Liver (tissue), 7 donors: ENCODE measurements at regions not wholly inside any gene's neighbourhood (a gene's known extent, or its start where the extent isn't known, plus 50 kb on each side); places are given as distances from the start of the nearest gene placed in this dataset.

ENCODE experiments used
- DNase-seq: peaks from one replicate; pipeline ENCODE4 v3.0.0-alpha.2; 2017; ENCODE audit warnings: low spot score
- H3K27ac ChIP-seq, 2 donors: one replicate each; pipeline ENCODE4 v1.7.0; 2013; ENCODE audit warnings: inconsistent platforms in 2 of 2, low read length in 2 of 2, control low read depth in 1 of 2, low read depth in 1 of 2, mild to moderate bottlenecking in 1 of 2
- H3K27me3 ChIP-seq, 4 donors: one replicate each; pipeline versions ENCODE4 v1.6.1 to v1.7.0; 2013; ENCODE audit warnings: low read length in 3 of 4, inconsistent platforms in 1 of 4, mild to moderate bottlenecking in 1 of 4, moderate library complexity in 1 of 4; ENCODE audit not compliant: control insufficient read depth in 4 of 4, insufficient read depth in 4 of 4
- H3K36me3 ChIP-seq, 4 donors: one replicate each; pipeline versions ENCODE4 v1.6.1 to v1.7.0; 2013; ENCODE audit warnings: low read length in 3 of 4, mild to moderate bottlenecking in 3 of 4, low read depth in 1 of 4, moderate library complexity in 1 of 4; ENCODE audit not compliant: control insufficient read depth in 4 of 4, insufficient read depth in 3 of 4
- H3K4me1 ChIP-seq, 4 donors: one replicate each; pipeline versions ENCODE4 v1.6.1 to v1.7.0; 2013; ENCODE audit warnings: low read length in 3 of 4, mild to moderate bottlenecking in 3 of 4, moderate library complexity in 1 of 4; ENCODE audit not compliant: control insufficient read depth in 4 of 4, insufficient read depth in 4 of 4
- H3K4me3 ChIP-seq, 3 donors: one replicate each; pipeline versions ENCODE4 v1.6.1 to v1.7.0; 2013; ENCODE audit warnings: low read length in 3 of 3, control low read depth in 1 of 3, low read depth in 1 of 3, mild to moderate bottlenecking in 1 of 3
- H3K9ac ChIP-seq, 2 donors: one replicate each; pipeline ENCODE4 v1.7.0; 2013; ENCODE audit warnings: low read length in 2 of 2, mild to moderate bottlenecking in 2 of 2, moderate library complexity in 2 of 2, control low read depth in 1 of 2, low read depth in 1 of 2
- H3K9me3 ChIP-seq, 4 donors: one replicate each; pipeline versions ENCODE4 v1.6.1 to v1.7.0; 2013; ENCODE audit warnings: low read length in 3 of 4; ENCODE audit not compliant: control insufficient read depth in 4 of 4
- EGR1 ChIP-seq, 2 donors: IDR thresholded peaks; 2 replicates each; pipeline ENCODE4 v1.6.1; 2016 to 2018; ENCODE audit warnings: antibody characterized with exemption in 2 of 2, low read depth in 2 of 2
- FOXA1 ChIP-seq: IDR thresholded peaks from 2 replicates; pipeline ENCODE4 v1.6.1; 2016; ENCODE audit warnings: antibody characterized with exemption
- FOXA2 ChIP-seq: IDR thresholded peaks from 2 replicates; pipeline ENCODE4 v1.6.1; 2016; ENCODE audit warnings: antibody characterized with exemption
- GABPA ChIP-seq, 2 donors: IDR thresholded peaks in 1 of 2; conservative IDR thresholded peaks in 1 of 2; 2 replicates each; pipeline ENCODE4 v1.6.1; 2016; ENCODE audit warnings: antibody characterized with exemption in 2 of 2, mild to moderate bottlenecking in 1 of 2, moderate library complexity in 1 of 2
- HNF4G ChIP-seq: IDR thresholded peaks from 2 replicates; pipeline ENCODE4 v1.6.1; 2016; ENCODE audit warnings: antibody characterized with exemption
- JUND ChIP-seq, 2 donors: IDR thresholded peaks; 2 replicates each; pipeline ENCODE4 v1.6.1; 2016; ENCODE audit warnings: antibody characterized with exemption in 2 of 2
- NR2F2 ChIP-seq: IDR thresholded peaks from 2 replicates; pipeline ENCODE4 v1.6.1; 2016; ENCODE audit warnings: antibody characterized with exemption
- RAD21 ChIP-seq, 2 donors: IDR thresholded peaks; 2 replicates each; pipeline ENCODE4 v1.6.1; 2016; ENCODE audit warnings: antibody characterized with exemption in 2 of 2, mild to moderate bottlenecking in 2 of 2
- RXRA ChIP-seq, 2 donors: IDR thresholded peaks; 2 replicates each; pipeline ENCODE4 v1.6.1; 2017 to 2018; ENCODE audit warnings: antibody characterized with exemption in 2 of 2, mild to moderate bottlenecking in 1 of 2
- SP1 ChIP-seq: IDR thresholded peaks from 2 replicates; pipeline ENCODE4 v1.6.1; 2018; ENCODE audit warnings: antibody characterized with exemption, mild to moderate bottlenecking
- TAF1 ChIP-seq: conservative IDR thresholded peaks from 2 replicates; pipeline ENCODE4 v1.6.1; 2016; ENCODE audit warnings: antibody characterized with exemption, mild to moderate bottlenecking
- YY1 ChIP-seq: IDR thresholded peaks from 2 replicates; pipeline ENCODE4 v1.6.1; 2016; ENCODE audit warnings: antibody characterized with exemption, mild to moderate bottlenecking
- WGBS: extraction: QIAGEN DNeasy Blood & Tissue Kit; methylation state at CpG from one replicate; pipeline ENCODE4 v1.1.7; 2013; 5-methylcytosine and 5-hydroxymethylcytosine counted together
- TF ChIP-seq, protein P1 (sequence below): IDR thresholded peaks from 2 replicates; pipeline ENCODE4 v1.6.1; 2016; ENCODE audit warnings: antibody characterized with exemption
- TF ChIP-seq, protein P2 (sequence below): IDR thresholded peaks from 2 replicates; pipeline ENCODE4 v1.6.1; 2016; ENCODE audit warnings: antibody characterized with exemption, mild to moderate bottlenecking
- TF ChIP-seq, protein P3 (sequence below): IDR thresholded peaks from 2 replicates; pipeline ENCODE4 v1.6.1; 2016; ENCODE audit warnings: antibody characterized with exemption
- TF ChIP-seq, protein P4 (sequence below): IDR thresholded peaks from 2 replicates; pipeline ENCODE4 v1.6.1; 2016; ENCODE audit warnings: antibody characterized with exemption
- donor health status: healthy.
- donor health status: healthy.
- donor health status: healthy.
- donor health status: healthy.

DNA sequence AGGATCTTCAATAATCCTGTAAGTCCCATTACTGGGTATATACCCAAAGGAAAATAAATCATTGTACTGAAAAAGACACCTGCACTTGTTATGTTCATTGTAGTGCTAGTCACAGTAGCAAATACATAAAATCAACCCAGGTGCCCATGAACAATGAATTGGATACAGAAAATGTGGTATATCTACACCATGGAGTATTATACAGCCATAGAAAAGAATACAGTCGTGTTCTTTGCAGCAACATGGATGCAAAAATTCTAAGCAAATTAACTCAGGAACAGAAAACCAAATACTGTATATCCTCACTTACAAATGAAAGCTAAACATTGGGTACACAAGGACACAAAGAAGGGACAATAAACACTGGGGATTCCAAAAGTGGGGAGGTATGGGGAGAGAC lies 100.8 kb upstream of the BMP2K start:
- Histone ChIP-seq H3K4me1 (no peaks in the 10 kb centered on the region), H3K9ac (no peak overlapping the region), H3K27me3 (no peaks in the 10 kb centered on the region), H3K4me3 (no peak overlapping the region), H3K27ac (no peak overlapping the region), H3K9me3 (no peaks in the 10 kb centered on the region), H3K36me3 (no peaks in the 10 kb centered on the region)
- 91% methylated on average over 1 of the region's 1 CpG for WGBS
- no peak for TF ChIP-seq EGR1 (IDR thresholded peaks at IDR 0.05; ENCODE audit: low read depth in 2 of 2)
- no peak for TF ChIP-seq SP1
- no peak for TF ChIP-seq RXRA (IDR thresholded peaks at IDR 0.05)
- TF ChIP-seq NR2F2 = no peak
- TF ChIP-seq RAD21 (IDR thresholded peaks at IDR 0.05) = no peak
- TF ChIP-seq, protein P1, sequence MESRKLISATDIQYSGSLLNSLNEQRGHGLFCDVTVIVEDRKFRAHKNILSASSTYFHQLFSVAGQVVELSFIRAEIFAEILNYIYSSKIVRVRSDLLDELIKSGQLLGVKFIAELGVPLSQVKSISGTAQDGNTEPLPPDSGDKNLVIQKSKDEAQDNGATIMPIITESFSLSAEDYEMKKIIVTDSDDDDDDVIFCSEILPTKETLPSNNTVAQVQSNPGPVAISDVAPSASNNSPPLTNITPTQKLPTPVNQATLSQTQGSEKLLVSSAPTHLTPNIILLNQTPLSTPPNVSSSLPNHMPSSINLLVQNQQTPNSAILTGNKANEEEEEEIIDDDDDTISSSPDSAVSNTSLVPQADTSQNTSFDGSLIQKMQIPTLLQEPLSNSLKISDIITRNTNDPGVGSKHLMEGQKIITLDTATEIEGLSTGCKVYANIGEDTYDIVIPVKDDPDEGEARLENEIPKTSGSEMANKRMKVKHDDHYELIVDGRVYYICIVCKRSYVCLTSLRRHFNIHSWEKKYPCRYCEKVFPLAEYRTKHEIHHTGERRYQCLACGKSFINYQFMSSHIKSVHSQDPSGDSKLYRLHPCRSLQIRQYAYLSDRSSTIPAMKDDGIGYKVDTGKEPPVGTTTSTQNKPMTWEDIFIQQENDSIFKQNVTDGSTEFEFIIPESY = no peak
- TF ChIP-seq, protein P2, sequence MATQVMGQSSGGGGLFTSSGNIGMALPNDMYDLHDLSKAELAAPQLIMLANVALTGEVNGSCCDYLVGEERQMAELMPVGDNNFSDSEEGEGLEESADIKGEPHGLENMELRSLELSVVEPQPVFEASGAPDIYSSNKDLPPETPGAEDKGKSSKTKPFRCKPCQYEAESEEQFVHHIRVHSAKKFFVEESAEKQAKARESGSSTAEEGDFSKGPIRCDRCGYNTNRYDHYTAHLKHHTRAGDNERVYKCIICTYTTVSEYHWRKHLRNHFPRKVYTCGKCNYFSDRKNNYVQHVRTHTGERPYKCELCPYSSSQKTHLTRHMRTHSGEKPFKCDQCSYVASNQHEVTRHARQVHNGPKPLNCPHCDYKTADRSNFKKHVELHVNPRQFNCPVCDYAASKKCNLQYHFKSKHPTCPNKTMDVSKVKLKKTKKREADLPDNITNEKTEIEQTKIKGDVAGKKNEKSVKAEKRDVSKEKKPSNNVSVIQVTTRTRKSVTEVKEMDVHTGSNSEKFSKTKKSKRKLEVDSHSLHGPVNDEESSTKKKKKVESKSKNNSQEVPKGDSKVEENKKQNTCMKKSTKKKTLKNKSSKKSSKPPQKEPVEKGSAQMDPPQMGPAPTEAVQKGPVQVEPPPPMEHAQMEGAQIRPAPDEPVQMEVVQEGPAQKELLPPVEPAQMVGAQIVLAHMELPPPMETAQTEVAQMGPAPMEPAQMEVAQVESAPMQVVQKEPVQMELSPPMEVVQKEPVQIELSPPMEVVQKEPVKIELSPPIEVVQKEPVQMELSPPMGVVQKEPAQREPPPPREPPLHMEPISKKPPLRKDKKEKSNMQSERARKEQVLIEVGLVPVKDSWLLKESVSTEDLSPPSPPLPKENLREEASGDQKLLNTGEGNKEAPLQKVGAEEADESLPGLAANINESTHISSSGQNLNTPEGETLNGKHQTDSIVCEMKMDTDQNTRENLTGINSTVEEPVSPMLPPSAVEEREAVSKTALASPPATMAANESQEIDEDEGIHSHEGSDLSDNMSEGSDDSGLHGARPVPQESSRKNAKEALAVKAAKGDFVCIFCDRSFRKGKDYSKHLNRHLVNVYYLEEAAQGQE = no peak
- DNase-seq = no peak

DNA sequence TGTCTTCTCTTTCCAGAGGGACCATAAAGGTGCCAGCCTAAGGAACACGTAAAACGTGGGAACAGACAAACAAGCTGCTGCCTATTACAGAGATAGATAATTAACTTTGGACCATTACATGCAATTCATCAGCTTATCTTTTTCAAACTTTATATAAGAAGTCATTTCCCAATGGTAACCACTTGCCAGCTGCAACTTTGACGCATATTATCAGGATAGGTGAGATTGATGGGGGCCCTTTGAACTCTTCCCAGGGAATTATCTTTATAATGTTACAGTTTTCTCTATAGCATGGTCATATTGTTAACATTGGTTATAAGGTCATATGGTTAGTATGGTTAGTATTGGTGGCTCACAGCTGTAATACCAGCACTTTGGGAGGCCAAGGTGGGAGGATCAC lies 94.1 kb upstream of the BMP2K start:
- Histone ChIP-seq H3K9me3 (no peaks in the 10 kb centered on the region), H3K27me3 (no peaks in the 10 kb centered on the region), H3K36me3 (no peaks in the 10 kb centered on the region), H3K4me1 (no peaks in the 10 kb centered on the region), H3K4me3 (no peak overlapping the region), H3K9ac (no peak overlapping the region), H3K27ac (no peak overlapping the region)
- 83% methylated on average over 3 of the region's 3 CpGs for WGBS
- DNase-seq = no peak
- no peak for TF ChIP-seq GABPA (IDR thresholded peaks at IDR 0.05 in 1 of 2, conservative IDR thresholded peaks at IDR 0.05 in 1 of 2)
- no peak for TF ChIP-seq YY1
- TF ChIP-seq, protein P2 = no peak
- no peak for TF ChIP-seq RXRA (IDR thresholded peaks at IDR 0.05)
- TF ChIP-seq NR2F2 = no peak
- TF ChIP-seq RAD21 (IDR thresholded peaks at IDR 0.05) = no peak
- no peak for TF ChIP-seq EGR1 (IDR thresholded peaks at IDR 0.05; ENCODE audit: low read depth in 2 of 2)
- TF ChIP-seq, protein P1 = no peak
- TF ChIP-seq, protein P3, sequence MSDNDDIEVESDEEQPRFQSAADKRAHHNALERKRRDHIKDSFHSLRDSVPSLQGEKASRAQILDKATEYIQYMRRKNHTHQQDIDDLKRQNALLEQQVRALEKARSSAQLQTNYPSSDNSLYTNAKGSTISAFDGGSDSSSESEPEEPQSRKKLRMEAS = no peak
- no peak for TF ChIP-seq JUND (IDR thresholded peaks at IDR 0.05)
- no peak for TF ChIP-seq FOXA2
- TF ChIP-seq FOXA1 = no peak
- TF ChIP-seq HNF4G = no peak
- TF ChIP-seq, protein P4, sequence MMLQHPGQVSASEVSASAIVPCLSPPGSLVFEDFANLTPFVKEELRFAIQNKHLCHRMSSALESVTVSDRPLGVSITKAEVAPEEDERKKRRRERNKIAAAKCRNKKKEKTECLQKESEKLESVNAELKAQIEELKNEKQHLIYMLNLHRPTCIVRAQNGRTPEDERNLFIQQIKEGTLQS = no peak
- TF ChIP-seq SP1 = no peak
- TF ChIP-seq TAF1 = no peak
